ENCODE measurements at regions not wholly inside any gene's neighbourhood (a gene's known extent, or its start where the extent isn't known, plus 50 kb on each side); places are given as distances from the start of the nearest gene placed in this dataset.
A peak's percentile ranks its signal among the peaks of the same experiment; 100 is the strongest.

DNA sequence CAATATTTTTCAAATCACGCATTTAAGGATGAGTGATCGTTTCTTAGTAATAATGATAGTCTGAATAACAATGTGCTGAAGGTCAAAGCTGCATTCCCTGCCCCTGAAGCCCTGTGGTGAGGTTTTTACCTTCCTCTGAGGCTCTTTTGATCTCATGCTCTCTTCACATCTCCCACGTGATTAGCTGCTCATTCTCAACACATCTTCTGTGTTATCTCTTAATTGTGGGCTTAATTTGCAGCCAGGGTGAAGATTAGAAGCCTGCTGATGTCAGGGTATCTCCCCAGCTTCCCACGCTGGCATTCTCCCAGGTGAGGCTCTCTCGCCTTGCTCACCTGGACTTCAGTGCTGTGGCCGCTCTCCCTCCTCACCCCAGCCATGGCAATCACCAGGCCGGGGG is 109.7 kb upstream of the FOXQ1 start:
- DNase-seq (ENCODE audit: low read depth), result no peak
- H3K4me3 ChIP-seq (ENCODE audit: low read length), result no peak overlapping the region
- TF ChIP-seq, protein P1, sequence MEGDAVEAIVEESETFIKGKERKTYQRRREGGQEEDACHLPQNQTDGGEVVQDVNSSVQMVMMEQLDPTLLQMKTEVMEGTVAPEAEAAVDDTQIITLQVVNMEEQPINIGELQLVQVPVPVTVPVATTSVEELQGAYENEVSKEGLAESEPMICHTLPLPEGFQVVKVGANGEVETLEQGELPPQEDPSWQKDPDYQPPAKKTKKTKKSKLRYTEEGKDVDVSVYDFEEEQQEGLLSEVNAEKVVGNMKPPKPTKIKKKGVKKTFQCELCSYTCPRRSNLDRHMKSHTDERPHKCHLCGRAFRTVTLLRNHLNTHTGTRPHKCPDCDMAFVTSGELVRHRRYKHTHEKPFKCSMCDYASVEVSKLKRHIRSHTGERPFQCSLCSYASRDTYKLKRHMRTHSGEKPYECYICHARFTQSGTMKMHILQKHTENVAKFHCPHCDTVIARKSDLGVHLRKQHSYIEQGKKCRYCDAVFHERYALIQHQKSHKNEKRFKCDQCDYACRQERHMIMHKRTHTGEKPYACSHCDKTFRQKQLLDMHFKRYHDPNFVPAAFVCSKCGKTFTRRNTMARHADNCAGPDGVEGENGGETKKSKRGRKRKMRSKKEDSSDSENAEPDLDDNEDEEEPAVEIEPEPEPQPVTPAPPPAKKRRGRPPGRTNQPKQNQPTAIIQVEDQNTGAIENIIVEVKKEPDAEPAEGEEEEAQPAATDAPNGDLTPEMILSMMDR (IDR thresholded peaks at IDR 0.05; ENCODE audit: insufficient read depth, low read depth, low read length, missing control alignments), result no peak

DNA sequence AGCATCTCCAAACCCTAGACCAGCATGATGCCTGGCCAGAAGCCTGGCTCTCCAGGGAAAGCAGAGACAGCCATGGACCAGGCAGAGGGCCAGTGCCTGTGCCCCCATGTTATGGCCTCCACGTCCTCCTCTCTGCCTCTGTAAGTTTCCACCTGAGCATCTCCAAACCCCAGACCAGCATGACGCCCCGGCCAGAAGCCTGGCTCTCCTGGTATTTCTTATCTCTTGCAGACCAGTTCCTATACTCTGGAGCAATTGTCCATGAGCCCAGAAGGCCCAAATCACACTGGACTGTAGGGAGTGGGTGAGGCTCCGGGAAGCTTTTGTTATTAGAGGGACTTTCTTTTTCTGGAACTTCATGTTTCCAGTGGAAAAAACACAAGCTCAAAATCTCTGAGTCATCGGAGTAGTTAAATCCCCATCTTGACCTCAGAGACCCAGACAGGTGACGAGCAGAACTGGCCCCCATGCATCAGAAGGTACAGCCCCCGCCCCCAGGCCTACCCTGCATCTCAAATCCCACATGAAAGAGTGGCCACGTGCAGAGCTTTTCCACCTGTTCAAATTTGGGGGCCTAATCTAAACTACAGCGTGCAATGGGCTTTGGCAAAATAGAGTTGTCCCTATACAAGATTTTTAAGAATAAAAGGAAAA is 110.2 kb upstream of the FOXQ1 start:
- DNase-seq (ENCODE audit: low read depth), result no peak
- no peak overlapping the region for H3K4me3 ChIP-seq (ENCODE audit: low read length)
- TF ChIP-seq, protein P1 (IDR thresholded peaks at IDR 0.05; ENCODE audit: insufficient read depth, low read depth, low read length, missing control alignments), result no peak

DNA sequence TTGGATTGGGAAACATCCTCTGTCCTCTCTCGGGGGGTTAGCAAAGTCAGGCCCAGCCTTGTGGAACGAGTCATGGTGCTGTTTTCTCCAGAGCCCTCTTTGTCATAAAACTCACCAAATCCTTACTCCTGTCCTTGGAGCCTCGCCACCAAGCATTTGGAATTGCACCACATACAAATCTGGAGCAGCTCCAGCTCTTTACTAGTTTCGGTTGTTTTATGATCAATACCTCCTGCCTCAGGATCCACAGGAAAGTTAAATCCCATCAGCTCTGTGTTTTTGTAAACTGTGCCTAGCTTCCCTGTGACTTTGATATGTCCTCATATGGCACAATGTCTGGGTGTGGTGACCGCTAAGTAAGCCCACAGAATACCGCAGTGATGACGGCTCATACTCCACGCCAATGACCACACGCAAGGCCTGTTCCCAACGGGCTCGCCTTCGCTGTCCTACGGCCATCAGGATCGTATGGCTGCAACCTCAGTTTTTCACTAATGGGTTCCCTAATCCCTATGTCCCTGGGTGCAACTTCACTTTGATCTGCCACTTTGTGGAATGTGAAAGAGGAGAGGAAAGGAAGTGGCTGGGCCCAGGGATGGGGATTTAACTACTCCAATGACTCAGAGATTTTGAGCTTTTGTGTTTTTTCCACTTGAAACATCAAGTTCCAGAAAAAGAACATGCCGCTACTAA is 111.3 kb upstream of the FOXQ1 start:
- no peak for DNase-seq (ENCODE audit: low read depth)
- TF ChIP-seq, protein P1 (IDR thresholded peaks at IDR 0.05; ENCODE audit: insufficient read depth, low read depth, low read length, missing control alignments), result no peak
- H3K4me3 ChIP-seq (ENCODE audit: low read length), result no peak overlapping the region

DNA sequence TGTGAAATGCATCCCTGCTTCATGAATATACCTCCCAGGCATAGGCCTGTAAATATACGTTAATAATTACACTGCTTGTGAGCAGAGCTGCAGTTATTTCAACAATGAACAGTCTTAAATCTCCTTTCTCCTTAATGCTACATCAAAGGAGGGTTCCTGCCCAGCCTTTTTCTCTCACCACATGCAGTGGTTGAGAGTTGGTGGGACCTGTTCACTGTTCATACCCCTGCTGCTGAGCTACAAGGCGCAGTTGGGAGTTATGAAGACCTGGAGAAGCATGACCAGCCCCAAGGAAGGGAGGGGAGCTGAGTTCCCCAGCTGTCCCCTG is 111.9 kb upstream of the FOXQ1 start:
- no peak for DNase-seq (ENCODE audit: low read depth)
- TF ChIP-seq, protein P1 (IDR thresholded peaks at IDR 0.05; ENCODE audit: insufficient read depth, low read depth, low read length, missing control alignments), result no peak
- no peak overlapping the region for H3K4me3 ChIP-seq (ENCODE audit: low read length)

DNA sequence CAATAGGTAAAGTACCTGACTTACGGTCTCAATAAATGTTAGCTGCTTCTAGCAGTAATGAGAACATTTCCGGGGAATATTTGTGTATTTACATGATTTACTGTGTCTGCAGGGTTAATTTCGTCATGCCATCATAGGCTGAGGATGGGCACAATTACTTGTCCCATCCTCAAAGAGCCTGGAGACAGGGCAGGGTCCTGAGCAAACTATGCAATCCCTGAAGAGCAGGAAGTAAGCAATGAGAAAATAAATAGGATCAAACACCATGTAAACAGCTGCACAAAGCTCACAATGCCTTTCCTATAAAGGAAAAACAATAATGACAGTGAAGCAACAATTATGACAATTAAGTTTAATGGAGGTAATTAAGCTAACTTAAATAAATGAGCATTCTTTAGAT is 114.6 kb upstream of the FOXQ1 start:
- no peak overlapping the region for H3K4me3 ChIP-seq (ENCODE audit: low read length)
- DNase-seq (ENCODE audit: low read depth), result no peak
- TF ChIP-seq, protein P1 (IDR thresholded peaks at IDR 0.05; ENCODE audit: insufficient read depth, low read depth, low read length, missing control alignments), result no peak

DNA sequence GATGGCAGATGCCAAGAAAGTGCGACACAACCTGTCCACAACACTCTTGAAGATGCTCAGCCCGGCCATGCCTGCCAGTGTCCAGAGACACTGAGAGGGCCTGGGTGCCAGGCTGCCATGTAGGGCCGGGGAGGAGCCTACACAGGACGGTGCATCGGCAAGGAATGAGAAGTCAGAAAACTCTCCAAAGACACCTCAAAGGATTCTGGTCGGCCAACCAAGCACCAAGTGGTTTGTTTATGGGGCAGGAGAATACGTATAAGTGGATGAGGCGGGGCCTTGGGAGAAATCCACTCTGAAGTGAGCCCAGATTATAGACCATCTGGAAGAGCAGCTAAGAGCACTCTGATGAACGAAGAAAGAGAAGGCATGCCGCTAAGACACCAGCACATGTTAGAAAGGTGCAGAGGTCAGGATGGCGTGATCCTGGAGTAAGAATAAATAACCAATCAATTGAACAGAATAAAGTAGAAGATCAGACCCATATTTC is 120.7 kb upstream of the FOXQ1 start:
- H3K4me3 ChIP-seq (ENCODE audit: low read length), result no peak overlapping the region
- no peak for DNase-seq (ENCODE audit: low read depth)
- TF ChIP-seq, protein P1 (IDR thresholded peaks at IDR 0.05; ENCODE audit: insufficient read depth, low read depth, low read length, missing control alignments), result no peak

DNA sequence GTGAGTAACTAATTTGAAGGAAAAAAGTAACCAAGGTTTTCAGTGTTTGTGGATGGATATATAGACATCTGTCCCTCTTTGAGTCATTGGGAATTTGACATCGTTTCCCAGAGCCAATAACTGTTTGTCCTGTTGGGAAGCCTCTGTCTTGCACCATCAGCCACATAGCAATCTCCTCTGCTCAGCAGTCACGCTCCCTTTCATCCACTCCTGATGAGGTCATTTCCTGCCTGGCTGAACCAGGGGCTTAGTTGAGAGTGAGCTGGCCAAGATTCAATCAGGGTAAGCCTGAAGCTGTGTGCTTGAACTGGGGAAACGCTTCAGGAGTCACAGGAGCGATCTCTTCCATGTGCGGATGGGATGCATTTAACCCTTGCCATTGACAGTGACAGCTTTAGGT is 121.5 kb upstream of the FOXQ1 start:
- peak; percentile 97 for DNase-seq (ENCODE audit: low read depth)
- H3K4me3 ChIP-seq (ENCODE audit: low read length), result no peak overlapping the region
- TF ChIP-seq, protein P1 (IDR thresholded peaks at IDR 0.05; ENCODE audit: insufficient read depth, low read depth, low read length, missing control alignments), result no peak
